SK-N-SH treated with all-trans-retinoic acid at 6 μM for 48 hours (cell line): ENCODE measurements at regions not wholly inside any gene's neighbourhood (a gene's known extent, or its start where the extent isn't known, plus 50 kb on each side); places are given as distances from the start of the nearest gene placed in this dataset.

ENCODE experiments used
- ATAC-seq: fragments of 200-7000 bp; cut with Tn5 transposase; 3 replicates; pipeline ENCODE4 v1.9.1; 2020; ENCODE audit warnings: mild to moderate bottlenecking, moderate library complexity
- ARNTL ChIP-seq: fragments of 450-650 bp; formaldehyde crosslinking; IDR thresholded peaks from 2 replicates; pipeline ENCODE4 v1.5.0; 2020; ENCODE audit warnings: low read depth, mild to moderate bottlenecking, moderate library complexity, borderline replicate concordance
- BACH2 ChIP-seq: fragments of 250-450 bp; sonication (Bioruptor Pico); IDR thresholded peaks from 2 replicates; pipeline ENCODE4 v1.9.0; 2021; ENCODE audit warnings: mild to moderate bottlenecking, borderline replicate concordance
- CREB5 ChIP-seq: fragments of 250-450 bp; sonication (Bioruptor Pico); IDR thresholded peaks from 2 replicates; pipeline ENCODE4 v1.5.1; 2020; ENCODE audit warnings: low read depth, mild to moderate bottlenecking, moderate library complexity
- CSDC2 ChIP-seq: fragments of 250-450 bp; sonication (Bioruptor Pico); IDR thresholded peaks from 2 replicates; pipeline ENCODE4 v1.5.0; 2020; ENCODE audit warnings: mild to moderate bottlenecking, moderate library complexity
- CSRNP3 ChIP-seq: fragments of 250-450 bp; sonication (Bioruptor Pico); IDR thresholded peaks from 2 replicates; pipeline ENCODE4 v1.5.1; 2021; ENCODE audit warnings: mild to moderate bottlenecking, moderate library complexity
- ESRRG ChIP-seq: fragments of 250-450 bp; sonication (Bioruptor Pico); IDR thresholded peaks from 2 replicates; pipeline ENCODE4 v1.6.1; 2021; ENCODE audit warnings: mild to moderate bottlenecking
- GLIS3 ChIP-seq: fragments of 250-450 bp; sonication (Bioruptor Pico); IDR thresholded peaks from 2 replicates; pipeline ENCODE4 v1.5.0; 2020; ENCODE audit warnings: mild to moderate bottlenecking, moderate library complexity
- ISL1 ChIP-seq: fragments of 250-450 bp; sonication (Bioruptor Pico); IDR thresholded peaks from 2 replicates; pipeline ENCODE4 v2.1.2; 2022; ENCODE audit warnings: mild to moderate bottlenecking, moderate library complexity
- OSR1 ChIP-seq: fragments of 250-450 bp; sonication (Bioruptor Pico); IDR thresholded peaks from 2 replicates; pipeline ENCODE4 v1.8.0; 2022; ENCODE audit warnings: moderate library complexity, mild to moderate bottlenecking, inconsistent platforms
- POU6F1 ChIP-seq: fragments of 250-450 bp; sonication (Bioruptor Pico); IDR thresholded peaks from 2 replicates; pipeline ENCODE4 v1.8.0; 2021; ENCODE audit warnings: low read depth, mild to moderate bottlenecking, moderate library complexity, borderline replicate concordance
- PPARA ChIP-seq: fragments of 250-450 bp; sonication (Bioruptor Pico); IDR thresholded peaks from 2 replicates; pipeline ENCODE4 v1.5.0; 2020; ENCODE audit warnings: mild to moderate bottlenecking, borderline replicate concordance
- RARB ChIP-seq: fragments of 250-450 bp; sonication (Bioruptor Pico); IDR thresholded peaks from 2 replicates; pipeline ENCODE4 v1.8.0; 2021; ENCODE audit warnings: mild to moderate bottlenecking, moderate library complexity
- SNAI2 ChIP-seq: fragments of 250-450 bp; sonication (Bioruptor Pico); IDR thresholded peaks from 2 replicates; pipeline ENCODE4 v1.5.0; 2020; ENCODE audit warnings: mild to moderate bottlenecking, moderate library complexity
- TCF4 ChIP-seq: fragments of 250-450 bp; sonication (Bioruptor Pico); IDR thresholded peaks from 2 replicates; pipeline ENCODE4 v1.8.0; 2021; ENCODE audit warnings: mild to moderate bottlenecking, moderate library complexity, borderline replicate concordance
- TOX ChIP-seq: fragments of 250-450 bp; sonication (Bioruptor Pico); IDR thresholded peaks from 2 replicates; pipeline ENCODE4 v1.8.0; 2021; ENCODE audit warnings: mild to moderate bottlenecking, moderate library complexity, borderline replicate concordance
- TSHZ2 ChIP-seq: fragments of 250-450 bp; sonication (Bioruptor Pico); IDR thresholded peaks from 2 replicates; pipeline ENCODE4 v1.5.0; 2020; ENCODE audit warnings: mild to moderate bottlenecking, moderate library complexity
- ZC3H10 ChIP-seq: fragments of 250-450 bp; sonication (Bioruptor Pico); IDR thresholded peaks from 2 replicates; pipeline ENCODE4 v1.5.1; 2021; ENCODE audit warnings: mild to moderate bottlenecking, moderate library complexity
- ZFP3 ChIP-seq: fragments of 250-450 bp; sonication (Bioruptor Pico); IDR thresholded peaks from 2 replicates; pipeline ENCODE4 v1.5.0; 2020; ENCODE audit warnings: mild to moderate bottlenecking, moderate library complexity
- ZFP30 ChIP-seq: fragments of 450-650 bp; formaldehyde crosslinking; IDR thresholded peaks from 2 replicates; pipeline ENCODE4 v1.5.0; 2022; ENCODE audit warnings: mild to moderate bottlenecking, moderate library complexity
- ZNF565 ChIP-seq: fragments of 450-650 bp; formaldehyde crosslinking; conservative IDR thresholded peaks from 2 replicates; pipeline ENCODE4 v1.5.0; 2020; ENCODE audit warnings: low read depth, mild to moderate bottlenecking, moderate library complexity
- ZNF70 ChIP-seq: fragments of 450-650 bp; formaldehyde crosslinking; IDR thresholded peaks from 2 replicates; pipeline ENCODE4 v1.5.0; 2020; ENCODE audit warnings: mild to moderate bottlenecking, moderate library complexity
- ZNF8 ChIP-seq: fragments of 450-650 bp; formaldehyde crosslinking; IDR thresholded peaks from 2 replicates; pipeline ENCODE4 v1.5.0; 2020; ENCODE audit warnings: mild to moderate bottlenecking, moderate library complexity

GRCh38 chr7:89666136-89666835, 488.0 kb upstream of the STEAP1 start:
- ATAC-seq, result no peak
- TF ChIP-seq CREB5, result no peak
- TF ChIP-seq SNAI2, result no peak
- TF ChIP-seq ZNF8 (CRISPR knock-in tag), result no peak
- no peak for TF ChIP-seq ZNF565 (CRISPR knock-in tag)
- no peak for TF ChIP-seq ZFP3 (CRISPR knock-in tag)

- TF ChIP-seq GLIS3 (CRISPR knock-in tag) (no peak), TSHZ2 (CRISPR knock-in tag) (no peak), ESRRG (CRISPR knock-in tag) (no peak), TOX (no peak), TCF4 (CRISPR knock-in tag) (no peak), BACH2 (CRISPR knock-in tag) (no peak), ZFP30 (CRISPR knock-in tag) (no peak), ZNF8 (CRISPR knock-in tag) (no peak), ISL1 (no peak), OSR1 (no peak), ZC3H10 (no peak), POU6F1 (CRISPR knock-in tag) (no peak), ZNF70 (no peak), RARB (no peak), PPARA (CRISPR knock-in tag) (no peak)
- ATAC-seq, result no peak
Measured at GRCh38 chr7:89680161-89680560, 474.1 kb upstream of the STEAP1 start.

GRCh38 chr7:89681448-89681847, 472.8 kb upstream of the STEAP1 start:
- ATAC-seq, result no peak
- TF ChIP-seq ESRRG (CRISPR knock-in tag), result no peak
- no peak for TF ChIP-seq ZC3H10
- TF ChIP-seq SNAI2, result no peak
- TF ChIP-seq BACH2 (CRISPR knock-in tag), result no peak
- no peak for TF ChIP-seq OSR1
- no peak for TF ChIP-seq PPARA (CRISPR knock-in tag)
- no peak for TF ChIP-seq GLIS3 (CRISPR knock-in tag)
- TF ChIP-seq ZFP30 (CRISPR knock-in tag), result no peak
- no peak for TF ChIP-seq TSHZ2 (CRISPR knock-in tag)
- TF ChIP-seq TOX, result no peak
- TF ChIP-seq CREB5, result no peak
- no peak for TF ChIP-seq ZFP3 (CRISPR knock-in tag)
- no peak for TF ChIP-seq CSRNP3 (CRISPR knock-in tag)
- no peak for TF ChIP-seq RARB
- TF ChIP-seq POU6F1 (CRISPR knock-in tag), result no peak
- TF ChIP-seq ZNF8 (CRISPR knock-in tag), result no peak
- no peak for TF ChIP-seq CSDC2 (CRISPR knock-in tag)
- TF ChIP-seq ARNTL (CRISPR knock-in tag), result no peak
